ENCODE measurements at regions not wholly inside any gene's neighbourhood (a gene's known extent, or its start where the extent isn't known, plus 50 kb on each side); places are given as distances from the start of the nearest gene placed in this dataset.
"Not testable (repeated sequence)": the region's sequence is repeated elsewhere in the genome, so short reads cannot be mapped to it uniquely, and the experiment has no call there.

GRCh38 chr5:121430538-121430937, 421.1 kb upstream of the FTMT start:
- no peak for DNase-seq (ENCODE audit: low read depth)
- no peak for TF ChIP-seq CTCF (conservative IDR thresholded peaks at IDR 0.05; ENCODE audit: low read depth, low read length)
- no peak overlapping the region for H3K4me3 ChIP-seq (ENCODE audit: low read length)

- no peak for DNase-seq (ENCODE audit: low read depth)
- no peak for TF ChIP-seq CTCF (conservative IDR thresholded peaks at IDR 0.05; ENCODE audit: low read depth, low read length)
- no peak overlapping the region for H3K4me3 ChIP-seq (ENCODE audit: low read length)
Observed at GRCh38 chr5:121445511-121445910, 406.2 kb upstream of the FTMT start.

GRCh38 chr5:121462441-121462840, 389.2 kb upstream of the FTMT start:
- no peak overlapping the region for H3K4me3 ChIP-seq (ENCODE audit: low read length)
- no peak for TF ChIP-seq CTCF (conservative IDR thresholded peaks at IDR 0.05; ENCODE audit: low read depth, low read length)
- DNase-seq (ENCODE audit: low read depth) = no peak

GRCh38 chr5:121471222-121471621, 380.5 kb upstream of the FTMT start:
- DNase-seq (ENCODE audit: low read depth) = not testable (repeated sequence)

GRCh38 chr5:121478636-121479035, 373.0 kb upstream of the FTMT start:
- DNase-seq (ENCODE audit: low read depth) = no peak

More at GRCh38 chr5:121471222-121471621, 380.5 kb upstream of the FTMT start:
- H3K4me3 ChIP-seq (ENCODE audit: low read length) = not testable (repeated sequence)

GRCh38 chr5:121479337-121479736, 372.3 kb upstream of the FTMT start:
- TF ChIP-seq CTCF (conservative IDR thresholded peaks at IDR 0.05; ENCODE audit: low read depth, low read length) = no peak
- no peak overlapping the region for H3K4me3 ChIP-seq (ENCODE audit: low read length)
- DNase-seq (ENCODE audit: low read depth) = no peak

More at GRCh38 chr5:121478636-121479035, 373.0 kb upstream of the FTMT start:
- TF ChIP-seq CTCF (conservative IDR thresholded peaks at IDR 0.05; ENCODE audit: low read depth, low read length) = no peak
- H3K4me3 ChIP-seq (ENCODE audit: low read length) = no peak overlapping the region

GRCh38 chr5:121485281-121485680, 366.4 kb upstream of the FTMT start:
- no peak for TF ChIP-seq CTCF (conservative IDR thresholded peaks at IDR 0.05; ENCODE audit: low read depth, low read length)
- no peak for DNase-seq (ENCODE audit: low read depth)
- H3K4me3 ChIP-seq (ENCODE audit: low read length) = no peak overlapping the region

GRCh38 chr5:121485999-121486398, 365.7 kb upstream of the FTMT start:
- DNase-seq (ENCODE audit: low read depth) = not testable (repeated sequence)

More at GRCh38 chr5:121485999-121486398, 365.7 kb upstream of the FTMT start:
- not testable (repeated sequence) for H3K4me3 ChIP-seq (ENCODE audit: low read length)
